IMR-90 (cell line): ENCODE measurements at regions not wholly inside any gene's neighbourhood (a gene's known extent, or its start where the extent isn't known, plus 50 kb on each side); places are given as distances from the start of the nearest gene placed in this dataset.

ENCODE experiments used
- ATAC-seq: fragments of 200-7000 bp; cut with Tn5 transposase; 2 replicates; pipeline ENCODE4 v1.9.1; 2020; ENCODE audit warnings: low read depth, mild to moderate bottlenecking, moderate library complexity
- BruUV-seq: library from RNA; stranded (reverse); fragments of 400-500 nt; replicated peaks from 2 replicates; lab custom pipeline; 2021; lab: Mats Ljungman, UMichigan
- CTCF ChIA-PET: fragments of 300-600 bp; formaldehyde crosslinking; extraction: SDS; loops from one replicate; lab custom pipeline; 2021; ENCODE audit warnings: antibody characterized with exemption; lab: Yijun Ruan, JAX
- POLR2A ChIA-PET: fragments of 300-600 bp; sonication (Branson Sonifier 250); formaldehyde crosslinking; loops from one replicate; lab custom pipeline; 2022; ENCODE audit warnings: antibody characterized with exemption; ENCODE audit not compliant: unreplicated experiment; lab: Charles Lee
- DNase-seq: peaks from one replicate; pipeline ENCODE4 v3.0.0; 2013
- H2AFZ ChIP-seq: replicated peaks from 2 replicates; pipeline ENCODE3; 2013; ENCODE audit warnings: low read length, mild to moderate bottlenecking; ENCODE audit not compliant: poor library complexity
- H2AK5ac ChIP-seq: 2 replicates; pipeline ENCODE4 v1.6.1; 2013; ENCODE audit warnings: low read depth, low read length, inconsistent platforms
- H2AK9ac ChIP-seq: replicated peaks from 2 replicates; pipeline ENCODE3; 2013; ENCODE audit warnings: mild to moderate bottlenecking, low read depth, low read length, moderate library complexity; ENCODE audit not compliant: poor library complexity
- H2BK120ac ChIP-seq: 2 replicates; pipeline ENCODE4 v1.6.1; 2013; ENCODE audit warnings: low read depth, low read length, inconsistent platforms
- H2BK15ac ChIP-seq: 3 replicates; pipeline ENCODE4 v1.6.1; 2013; ENCODE audit warnings: low read depth, low read length, inconsistent platforms
- H2BK20ac ChIP-seq: 2 replicates; pipeline ENCODE4 v1.6.1; 2013; ENCODE audit warnings: low read depth, mild to moderate bottlenecking, inconsistent platforms, low read length, moderate library complexity
- H2BK5ac ChIP-seq: 2 replicates; pipeline ENCODE4 v1.6.1; 2013; ENCODE audit warnings: mild to moderate bottlenecking, low read depth, low read length, inconsistent platforms; ENCODE audit not compliant: poor library complexity, severe bottlenecking
- H3K14ac ChIP-seq: replicated peaks from 2 replicates; pipeline ENCODE4 v1.6.1; 2013; ENCODE audit warnings: low read depth, low read length, inconsistent platforms
- H3K18ac ChIP-seq: 2 replicates; pipeline ENCODE4 v1.6.1; 2013; ENCODE audit warnings: low read depth, low read length, control low read depth
- H3K23ac ChIP-seq: 2 replicates; pipeline ENCODE4 v1.6.1; 2013; ENCODE audit warnings: low read depth, low read length, inconsistent platforms
- H3K27ac ChIP-seq: 2 replicates; pipeline ENCODE4 v1.5.1; 2013; ENCODE audit warnings: mild to moderate bottlenecking, control low read depth, low read length; ENCODE audit not compliant: insufficient read depth
- H3K27me3 ChIP-seq: 2 replicates; pipeline ENCODE4 v1.6.1; 2013; ENCODE audit warnings: low read length; ENCODE audit not compliant: control insufficient read depth, insufficient read depth
- H3K36me3 ChIP-seq: 2 replicates; pipeline ENCODE4 v1.6.1; 2013; ENCODE audit warnings: low read length, mixed read lengths; ENCODE audit not compliant: control insufficient read depth, insufficient read depth
- H3K4ac ChIP-seq: 2 replicates; pipeline ENCODE4 v1.6.1; 2013; ENCODE audit warnings: low read depth, low read length, inconsistent platforms
- H3K4me1 ChIP-seq: 2 replicates; pipeline ENCODE4 v1.6.1; 2013; ENCODE audit warnings: low read length, mixed read lengths; ENCODE audit not compliant: control insufficient read depth, insufficient read depth
- H3K4me2 ChIP-seq: 2 replicates; pipeline ENCODE4 v1.6.1; 2013; ENCODE audit warnings: low read depth, mild to moderate bottlenecking, control low read depth, low read length, moderate library complexity
- H3K4me3 ChIP-seq: 2 replicates; pipeline ENCODE4 v1.5.1; 2013; ENCODE audit warnings: low read depth, mild to moderate bottlenecking, control low read depth, low read length, moderate library complexity; ENCODE audit not compliant: insufficient read depth
- H3K56ac ChIP-seq: 2 replicates; pipeline ENCODE4 v1.6.1; 2013; ENCODE audit warnings: low read length, inconsistent platforms; ENCODE audit not compliant: insufficient read depth; ENCODE audit errors: extremely low read depth
- H3K79me1 ChIP-seq, 2 experiments: 2 replicates each; pipeline ENCODE4 v1.6.1; 2013; ENCODE audit warnings: low read length in 2 of 2, inconsistent platforms in 1 of 2, low read depth in 1 of 2
- H3K9ac ChIP-seq: 2 replicates; pipeline ENCODE4 v1.6.1; 2013; ENCODE audit warnings: low read depth, low read length, control low read depth
- H3K9me1 ChIP-seq: 2 replicates; pipeline ENCODE4 v1.6.1; 2013; ENCODE audit warnings: low read length, inconsistent platforms; ENCODE audit not compliant: insufficient read depth
- H3K9me3 ChIP-seq: 2 replicates; pipeline ENCODE4 v1.6.1; 2013; ENCODE audit warnings: low read length; ENCODE audit not compliant: control insufficient read depth, insufficient read depth
- H4K20me1 ChIP-seq: 2 replicates; pipeline ENCODE4 v1.6.1; 2013; ENCODE audit warnings: low read length, inconsistent platforms; ENCODE audit not compliant: insufficient read depth
- H4K5ac ChIP-seq: 2 replicates; pipeline ENCODE4 v1.6.1; 2013; ENCODE audit warnings: mild to moderate bottlenecking, low read depth, low read length, control low read depth
- H4K8ac ChIP-seq, 2 experiments: 2 replicates each; pipeline ENCODE4 v1.6.1; 2013; ENCODE audit warnings: low read depth in 2 of 2, low read length in 2 of 2, control low read depth in 1 of 2, inconsistent platforms in 1 of 2
- H4K91ac ChIP-seq: 2 replicates; pipeline ENCODE4 v1.6.1; 2013; ENCODE audit warnings: low read depth, low read length, inconsistent platforms; ENCODE audit not compliant: insufficient read depth
- BHLHE40 ChIP-seq: fragments of 150-350 bp; IDR thresholded peaks from 2 replicates; pipeline ENCODE4 v1.6.1; 2016; ENCODE audit warnings: mild to moderate bottlenecking, low read depth, low read length
- CEBPB ChIP-seq: IDR thresholded peaks from 2 replicates; pipeline ENCODE4 v1.6.1; 2012; ENCODE audit warnings: low read depth, low read length, improper control_type of control experiment
- CHD1 ChIP-seq: IDR thresholded peaks from 2 replicates; pipeline ENCODE4 v1.6.1; 2012; ENCODE audit warnings: low read depth, low read length, improper control_type of control experiment
- CTCF ChIP-seq: conservative IDR thresholded peaks from 2 replicates; pipeline ENCODE4 v1.5.1; 2012; ENCODE audit warnings: mild to moderate bottlenecking, low read depth, low read length, improper control_type of control experiment
- ELK1 ChIP-seq: fragments of 150-350 bp; IDR thresholded peaks from 2 replicates; pipeline ENCODE4 v1.6.1; 2016; ENCODE audit warnings: low read depth, mild to moderate bottlenecking, low read length, moderate library complexity, borderline replicate concordance
- FOS ChIP-seq: fragments of 150-350 bp; IDR thresholded peaks from 2 replicates; pipeline ENCODE4 v1.6.1; 2016; ENCODE audit warnings: low read depth, low read length
- MAFK ChIP-seq: IDR thresholded peaks from 2 replicates; pipeline ENCODE4 v1.6.1; 2012; ENCODE audit warnings: low read depth, low read length, improper control_type of control experiment
- MAZ ChIP-seq: IDR thresholded peaks from 2 replicates; pipeline ENCODE4 v1.6.1; 2012; ENCODE audit warnings: low read depth, mild to moderate bottlenecking, low read length, improper control_type of control experiment, moderate library complexity, borderline replicate concordance
- MXI1 ChIP-seq: IDR thresholded peaks from 2 replicates; pipeline ENCODE4 v1.6.1; 2012; ENCODE audit warnings: low read depth, mild to moderate bottlenecking, low read length, moderate library complexity, borderline replicate concordance
- NFE2L2 ChIP-seq: fragments of 150-350 bp; IDR thresholded peaks from 2 replicates; pipeline ENCODE4 v1.6.1; 2016; ENCODE audit warnings: low read depth, mild to moderate bottlenecking, low read length
- POLR2A ChIP-seq: IDR thresholded peaks from 2 replicates; pipeline ENCODE4 v1.6.1; 2012; ENCODE audit warnings: mild to moderate bottlenecking, low read depth, low read length
- RAD21 ChIP-seq: IDR thresholded peaks from 2 replicates; pipeline ENCODE4 v1.6.1; 2012; ENCODE audit warnings: low read length, improper control_type of control experiment
- RCOR1 ChIP-seq: IDR thresholded peaks from 2 replicates; pipeline ENCODE4 v1.6.1; 2012; ENCODE audit warnings: mild to moderate bottlenecking, low read length, improper control_type of control experiment; ENCODE audit not compliant: insufficient replicate concordance
- RFX5 ChIP-seq: IDR thresholded peaks from 2 replicates; pipeline ENCODE4 v1.8.0; 2012; ENCODE audit warnings: low read depth, mild to moderate bottlenecking, low read length, moderate library complexity
- SMC3 ChIP-seq: fragments of 150-350 bp; IDR thresholded peaks from 2 replicates; pipeline ENCODE4 v1.6.1; 2016; ENCODE audit warnings: low read depth, mild to moderate bottlenecking, antibody characterized with exemption, low read length, moderate library complexity
- USF2 ChIP-seq: fragments of 150-350 bp; IDR thresholded peaks from 2 replicates; pipeline ENCODE4 v1.6.1; 2017; ENCODE audit warnings: mild to moderate bottlenecking, antibody characterized with exemption, low read length, low read depth
- WGBS, 2 experiments: methylation state at CpG; one replicate each; pipeline versions ENCODE4 v1.1.5 to v1.1.7; 2013; ENCODE audit warnings: missing lambda C conversion rate in 2 of 2; ENCODE audit not compliant: insufficient read length in 1 of 2; ENCODE audit errors: extremely low coverage in 2 of 2; 5-methylcytosine and 5-hydroxymethylcytosine counted together
- dilution Hi-C: fragments of 300-500 bp; cut with HindIII; formaldehyde crosslinking; loops from one replicate; pipeline ENCODE4 v1.14.3; 2018; ENCODE audit warnings: low sequenced_read_pairs; ENCODE audit not compliant: unreplicated experiment
- in situ Hi-C: fragments of 300-500 bp; cut with MboI; formaldehyde crosslinking; loops from 3 replicates; pipeline ENCODE4 v1.14.3; 2019; ENCODE audit warnings: low sequenced_read_pairs, inconsistent platforms, mixed read lengths
- intact Hi-C: fragments of 100-400 bp; cut with micrococcal nuclease; formaldehyde crosslinking; loops from 2 replicates; pipeline ENCODE4 v1.10.0; 2022

- no peak overlapping the region for H2AFZ ChIP-seq
- no peaks in the 10 kb centered on the region; the same call in 1 of the 2 replicates for H3K4me1 ChIP-seq
- WGBS, 2 experiments, result no CpG with 5 or more reads among the region's 2 CpGs
- no peaks in the 10 kb centered on the region for H3K36me3 ChIP-seq
- H3K18ac ChIP-seq, result no peak overlapping the region
- no peaks in the 10 kb centered on the region for H3K27me3 ChIP-seq
- no peak overlapping the region for H3K23ac ChIP-seq
- H2AK9ac ChIP-seq, result no peak overlapping the region
- in situ Hi-C loops (no loop called here), dilution Hi-C loops (no loop called here), intact Hi-C loops (no loop called here)
- TF ChIP-seq CEBPB (no peak), RFX5 (no peak), CHD1 (no peak), USF2 (no peak), FOS (no peak), MXI1 (no peak), MAZ (no peak), NFE2L2 (no peak), RCOR1 (no peak), ELK1 (no peak), RAD21 (no peak), SMC3 (no peak), POLR2A (no peak), BHLHE40 (no peak), CTCF (no peak), MAFK (no peak)
- H4K8ac ChIP-seq, result no peak overlapping the region
- no peak overlapping the region for H3K9ac ChIP-seq
- H2BK15ac ChIP-seq, result no peak overlapping the region
- no peak overlapping the region for H3K4me2 ChIP-seq
- no peak overlapping the region for H3K27ac ChIP-seq
- no peak overlapping the region for H3K14ac ChIP-seq
- no peak overlapping the region for H2BK120ac ChIP-seq
- H3K9me3 ChIP-seq, result peaks cover 3% of the 10 kb centered on the region
- ChIA-PET POLR2A (no interaction called here), CTCF (interaction anchor here (0.6 kb wide), 1 partner anchor 289 kb away, joined by 4 read pairs; no protein-coding TSS in a partner anchor)
- no peak overlapping the region for H2AK5ac ChIP-seq
- H3K4me3 ChIP-seq, result no peak overlapping the region
- ATAC-seq (no peak), DNase-seq (no peak)
- no peak overlapping the region for H3K4ac ChIP-seq
- no peaks in the 10 kb centered on the region for H3K79me1 ChIP-seq
- no peaks in the 10 kb centered on the region for H3K9me1 ChIP-seq
- H4K20me1 ChIP-seq, result no peaks in the 10 kb centered on the region
- H4K91ac ChIP-seq, result no peak overlapping the region
- H2BK20ac ChIP-seq, result no peak overlapping the region
- H2BK5ac ChIP-seq, result no peak overlapping the region
- H3K56ac ChIP-seq, result no peak overlapping the region
- H4K5ac ChIP-seq, result no peak overlapping the region
- no TSS peak for BruUV-seq
These were observed 226.6 kb upstream of the BMPER start for GRCh38 chr7:33678569-33679335.
